Lower leg skin (tissue), 4 donors: ENCODE measurements at regions not wholly inside any gene's neighbourhood (a gene's known extent, or its start where the extent isn't known, plus 50 kb on each side); places are given as distances from the start of the nearest gene placed in this dataset.

Experiments
- DNase-seq, 2 donors: peaks; one replicate each; pipeline ENCODE4 v3.0.0-alpha.2; 2019; ENCODE audit warnings: low spot score in 2 of 2
- H3K4me3 ChIP-seq: fragments of 200-600 bp; sonication (generic); 2 replicates; pipeline ENCODE4 v1.5.1; 2017; ENCODE audit warnings: mild to moderate bottlenecking, low read depth; ENCODE audit not compliant: poor library complexity, severe bottlenecking
- CTCF ChIP-seq, 3 donors: fragments of 450-650 bp; IDR thresholded peaks; one replicate each; pipeline ENCODE4 v1.5.1; 2016; ENCODE audit warnings: antibody characterized with exemption in 3 of 3, mild to moderate bottlenecking in 3 of 3, moderate library complexity in 2 of 3
- POLR2A ChIP-seq, 2 donors: fragments of 450-650 bp; IDR thresholded peaks; one replicate each; pipeline ENCODE4 v1.6.1; 2016 to 2017; ENCODE audit warnings: antibody characterized with exemption in 2 of 2, mild to moderate bottlenecking in 1 of 2, moderate library complexity in 1 of 2
- WGBS, 2 donors: methylation state at CpG; one replicate each; pipeline ENCODE4 v1.1.5; 2018; 5-methylcytosine and 5-hydroxymethylcytosine counted together
- intact Hi-C: fragments of 100-400 bp; cut with DNase I; formaldehyde crosslinking; loops from one replicate; pipeline ENCODE4 v1.15.0; 2023; ENCODE audit warnings: low total_unique reads

DNA sequence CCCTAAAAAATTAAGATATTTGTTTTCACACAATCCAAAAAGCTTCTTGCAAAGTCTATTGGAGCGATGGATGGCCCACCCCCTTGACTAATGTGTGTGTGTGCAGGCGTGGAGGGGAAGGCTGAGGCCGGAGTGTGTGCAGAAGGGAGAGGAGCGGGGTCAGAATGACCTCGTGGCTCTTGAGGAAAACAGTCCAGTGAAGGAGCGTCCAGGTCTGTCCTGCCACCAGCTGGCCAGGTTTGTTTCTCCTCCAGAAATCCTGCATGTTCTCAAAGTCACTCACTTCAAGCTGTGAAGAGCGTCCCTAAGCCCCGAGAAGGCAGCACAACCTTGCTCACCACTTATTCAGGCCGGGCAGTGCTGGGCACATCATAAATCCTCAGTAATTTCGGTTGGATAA is 69.5 kb upstream of the SSX2IP start:
- TF ChIP-seq POLR2A (IDR thresholded peaks at IDR 0.05) (no peak), CTCF (IDR thresholded peaks at IDR 0.05) (no peak)
- H3K4me3 ChIP-seq = no peak overlapping the region
- 80 to 84% methylated on average over 10 of the region's 10 CpGs for WGBS, 2 donors
- DNase-seq = no peak
- intact Hi-C loops = loop anchor here (10.0 kb wide), 1 partner anchor 325 kb away; no protein-coding TSS in a partner anchor

- DNase-seq = no peak
- 13 to 36% methylated on average over 15 of the region's 15 CpGs for WGBS, 2 donors
Measured at GRCh38 chr1:84758968-84759491, 68.8 kb upstream of the SSX2IP start.

GRCh38 chr1:84758476-84758875 is 68.2 kb upstream of the SSX2IP start:
- DNase-seq = no peak
- 51 to 56% methylated on average over 3 of the region's 3 CpGs for WGBS, 2 donors
- intact Hi-C loops = loop anchor here (10.0 kb wide), 1 partner anchor 324 kb away; no protein-coding TSS in a partner anchor
- TF ChIP-seq POLR2A (IDR thresholded peaks at IDR 0.05) (no peak), CTCF (IDR thresholded peaks at IDR 0.05) (no peak)
- no peak overlapping the region for H3K4me3 ChIP-seq

More at GRCh38 chr1:84758968-84759491, 68.8 kb upstream of the SSX2IP start:
- intact Hi-C loops = loop anchor here (10.0 kb wide), 1 partner anchor 324 kb away; no protein-coding TSS in a partner anchor
- H3K4me3 ChIP-seq = no peak overlapping the region
- TF ChIP-seq CTCF (IDR thresholded peaks at IDR 0.05) (no peak), POLR2A (IDR thresholded peaks at IDR 0.05) (no peak)

GRCh38 chr1:84757301-84757700 is 67.0 kb upstream of the SSX2IP start:
- WGBS, 2 donors = 86 to 88% methylated on average over 4 of the region's 4 CpGs
- no peak for TF ChIP-seq CTCF (IDR thresholded peaks at IDR 0.05)
- TF ChIP-seq POLR2A (IDR thresholded peaks at IDR 0.05) = no peak
- no peak overlapping the region for H3K4me3 ChIP-seq
- no peak for DNase-seq
- intact Hi-C loops = loop anchor here (10.0 kb wide), 1 partner anchor 322 kb away; no protein-coding TSS in a partner anchor

DNA sequence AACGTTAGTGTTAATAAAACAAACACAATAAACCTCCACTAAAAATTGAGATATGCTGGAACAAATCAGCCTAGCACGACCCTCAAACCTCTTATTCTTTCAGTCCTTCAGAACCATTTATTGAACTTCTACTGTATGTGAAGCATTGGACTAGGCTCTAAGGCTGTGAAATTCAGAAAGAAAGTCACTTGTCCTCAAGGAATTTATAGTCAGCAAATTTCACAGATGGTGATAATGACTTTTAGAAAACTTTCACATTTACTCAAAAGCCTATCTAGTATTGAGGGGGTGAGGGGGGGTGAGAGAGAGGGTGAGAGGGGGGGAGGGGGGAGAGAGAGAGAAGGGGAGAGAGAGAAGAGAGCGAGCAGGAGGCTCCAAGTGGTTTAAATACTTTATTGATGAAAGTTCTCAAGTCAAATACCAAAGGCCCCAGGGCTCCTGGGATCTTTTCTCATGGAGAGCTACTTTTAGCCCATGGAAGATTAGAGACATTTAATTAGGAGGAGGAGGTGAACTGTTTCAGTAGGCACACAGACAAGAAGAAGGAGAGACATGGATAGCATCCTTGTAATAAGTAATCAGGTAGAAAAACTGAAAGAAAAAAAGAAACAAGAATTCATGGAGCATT is 66.3 kb upstream of the SSX2IP start:
- intact Hi-C loops = loop anchor here (10.0 kb wide), 1 partner anchor 322 kb away; no protein-coding TSS in a partner anchor
- 51 to 58% methylated on average over 3 of the region's 3 CpGs for WGBS, 2 donors
- DNase-seq = no peak
- H3K4me3 ChIP-seq = no peak overlapping the region
- TF ChIP-seq POLR2A (IDR thresholded peaks at IDR 0.05) = no peak
- no peak for TF ChIP-seq CTCF (IDR thresholded peaks at IDR 0.05)
